Transverse colon (tissue), 4 donors: ENCODE measurements at regions not wholly inside any gene's neighbourhood (a gene's known extent, or its start where the extent isn't known, plus 50 kb on each side); places are given as distances from the start of the nearest gene placed in this dataset.
A peak's percentile ranks its signal among the peaks of the same experiment; 100 is the strongest.

Source experiments
- DNase-seq: peaks from one replicate; pipeline ENCODE4 v3.0.0-alpha.2; 2019
- H3K27ac ChIP-seq, 4 donors: fragments of 200-600 bp; sonication (generic); 2 replicates each; pipeline ENCODE4 v1.5.1; 2016 to 2018; ENCODE audit warnings: inconsistent platforms in 4 of 4
- H3K27me3 ChIP-seq: fragments of 200-600 bp; sonication (generic); 2 replicates; pipeline ENCODE4 v1.5.1; 2017; ENCODE audit warnings: inconsistent platforms
- H3K36me3 ChIP-seq, 4 donors: fragments of 200-600 bp; sonication (generic); 2 replicates each; pipeline ENCODE4 v1.5.1; 2017 to 2019; ENCODE audit warnings: inconsistent platforms in 4 of 4
- H3K4me1 ChIP-seq, 4 donors: fragments of 200-600 bp; sonication (generic); 2 replicates each; pipeline ENCODE4 v1.5.1; 2017 to 2020; ENCODE audit warnings: inconsistent platforms in 4 of 4
- H3K4me3 ChIP-seq, 4 donors: fragments of 200-600 bp; sonication (generic); 1 replicate in 1 of 4; 2 replicates in 3 of 4; pipeline versions ENCODE4 v1.5.1 to v1.6.1; 2017 to 2019; ENCODE audit warnings: inconsistent platforms in 4 of 4
- H3K9me3 ChIP-seq, 2 donors: fragments of 200-600 bp; sonication (generic); 2 replicates each; pipeline ENCODE4 v1.5.1; 2017 to 2019; ENCODE audit warnings: inconsistent platforms in 2 of 2
- EP300 ChIP-seq: sonication (generic); formaldehyde crosslinking; IDR thresholded peaks from one replicate; pipeline ENCODE4 v1.6.1; 2017; ENCODE audit warnings: antibody characterized with exemption, low read depth
- POLR2A ChIP-seq: fragments of 450-650 bp; IDR thresholded peaks from one replicate; pipeline ENCODE4 v1.6.1; 2016; ENCODE audit warnings: antibody characterized with exemption, mild to moderate bottlenecking, moderate library complexity
- POLR2AphosphoS5 ChIP-seq, 3 donors: sonication (generic); formaldehyde crosslinking; IDR thresholded peaks; one replicate each; pipeline ENCODE4 v1.6.1; 2016; ENCODE audit warnings: antibody characterized with exemption in 3 of 3
- WGBS, 2 donors: methylation state at CpG; one replicate each; pipeline ENCODE4 v1.1.5; 2018; ENCODE audit warnings: low coverage in 1 of 2; 5-methylcytosine and 5-hydroxymethylcytosine counted together
- in situ Hi-C, 4 donors: fragments of 200-750 bp; cut with MboI; loops; one replicate each; pipeline versions ENCODE4 v1.15.0 to v1.15.1; 2017; ENCODE audit warnings: low sequenced_read_pairs in 3 of 4, low pct_ligation_motif_present in 1 of 4, low pct_unique_long_range_greater_than_20kb in 1 of 4
- intact Hi-C: fragments of 100-400 bp; cut with DNase I; formaldehyde crosslinking; loops from one replicate; pipeline ENCODE4 v1.15.1; 2023; ENCODE audit warnings: low total_unique reads
- TF ChIP-seq, protein P1 (sequence below), 5 experiments: fragments of 200-600 bp in 3 of 5; fragments of 450-650 bp in 2 of 5; sonication (generic) in 3 of 5; IDR thresholded peaks; 1 replicate in 2 of 5; 2 replicates in 3 of 5; pipeline ENCODE4 v1.5.1; 2016 to 2017; ENCODE audit warnings: antibody characterized with exemption in 5 of 5, inconsistent platforms in 3 of 5, mild to moderate bottlenecking in 2 of 5, moderate library complexity in 1 of 5

DNA sequence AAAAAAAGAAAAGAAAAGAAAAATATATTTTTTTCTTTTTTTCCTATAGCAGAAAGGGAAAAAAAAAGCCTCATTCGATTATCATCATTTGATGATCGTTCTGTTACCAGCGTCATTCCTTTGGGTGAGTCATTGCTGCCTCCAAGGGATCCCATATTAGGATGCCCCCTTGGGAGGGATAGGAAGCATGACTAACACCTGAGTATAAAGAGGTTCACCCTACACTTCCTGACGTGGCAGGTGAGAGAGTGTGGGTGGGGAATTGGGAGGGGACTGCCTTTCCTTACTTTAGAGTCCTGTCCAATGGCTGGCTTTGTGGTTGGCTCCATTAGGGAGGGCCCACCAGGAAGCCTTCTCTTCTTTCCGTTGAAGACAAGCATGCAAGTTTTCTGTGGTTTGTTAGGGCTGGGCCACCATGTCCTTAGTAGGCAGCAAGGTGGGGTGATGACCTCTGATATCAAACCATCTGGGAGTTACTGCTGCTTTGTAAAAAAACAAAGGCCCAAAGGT, 56.1 kb upstream of the FUT8 start:
- TF ChIP-seq, protein P1, sequence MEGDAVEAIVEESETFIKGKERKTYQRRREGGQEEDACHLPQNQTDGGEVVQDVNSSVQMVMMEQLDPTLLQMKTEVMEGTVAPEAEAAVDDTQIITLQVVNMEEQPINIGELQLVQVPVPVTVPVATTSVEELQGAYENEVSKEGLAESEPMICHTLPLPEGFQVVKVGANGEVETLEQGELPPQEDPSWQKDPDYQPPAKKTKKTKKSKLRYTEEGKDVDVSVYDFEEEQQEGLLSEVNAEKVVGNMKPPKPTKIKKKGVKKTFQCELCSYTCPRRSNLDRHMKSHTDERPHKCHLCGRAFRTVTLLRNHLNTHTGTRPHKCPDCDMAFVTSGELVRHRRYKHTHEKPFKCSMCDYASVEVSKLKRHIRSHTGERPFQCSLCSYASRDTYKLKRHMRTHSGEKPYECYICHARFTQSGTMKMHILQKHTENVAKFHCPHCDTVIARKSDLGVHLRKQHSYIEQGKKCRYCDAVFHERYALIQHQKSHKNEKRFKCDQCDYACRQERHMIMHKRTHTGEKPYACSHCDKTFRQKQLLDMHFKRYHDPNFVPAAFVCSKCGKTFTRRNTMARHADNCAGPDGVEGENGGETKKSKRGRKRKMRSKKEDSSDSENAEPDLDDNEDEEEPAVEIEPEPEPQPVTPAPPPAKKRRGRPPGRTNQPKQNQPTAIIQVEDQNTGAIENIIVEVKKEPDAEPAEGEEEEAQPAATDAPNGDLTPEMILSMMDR (IDR thresholded peaks at IDR 0.05): no peak
- TF ChIP-seq EP300: no peak
- TF ChIP-seq POLR2A: no peak
- no peak for TF ChIP-seq POLR2AphosphoS5 (IDR thresholded peaks at IDR 0.05)
- Histone ChIP-seq H3K27ac (peak overlapping the region in 3 of 4 donors; percentile 6 to 49 (median 22)), H3K27me3 (no peaks in the 10 kb centered on the region), H3K4me1 (peaks cover 0 to 22% (median 7%) of the 10 kb centered on the region in 4 donors), H3K9me3 (no peaks in the 10 kb centered on the region), H3K4me3 (no peak overlapping the region), H3K36me3 (no peaks in the 10 kb centered on the region)
- in situ Hi-C loops: no loop called here
- intact Hi-C loops: no loop called here
- no peak for DNase-seq
- WGBS, 2 donors: 62 to 67% methylated on average over 4 to 5 of the region's 5 CpGs

DNA sequence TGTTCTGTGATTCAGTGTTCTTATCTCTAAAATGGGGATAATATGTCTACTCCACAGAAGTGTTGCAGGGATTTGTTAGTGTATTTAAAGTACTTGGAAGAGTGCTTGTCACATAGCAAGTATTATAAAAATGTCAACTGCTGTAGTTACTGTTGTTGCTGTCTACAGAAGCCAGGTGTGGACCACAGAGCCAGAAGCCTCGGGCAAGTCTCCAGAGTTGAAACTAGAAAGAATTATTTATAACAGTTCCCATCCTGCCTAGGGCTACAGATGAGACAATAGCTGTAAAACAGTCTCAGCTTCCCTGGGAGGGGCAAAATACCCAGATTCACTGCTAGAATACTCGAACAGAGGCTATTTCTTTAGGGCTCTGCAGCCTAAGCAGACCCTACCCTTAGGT, 55.4 kb upstream of the FUT8 start:
- no peaks in the 10 kb centered on the region for H3K9me3 ChIP-seq
- no peaks in the 10 kb centered on the region for H3K27me3 ChIP-seq
- intact Hi-C loops (no loop called here), in situ Hi-C loops (no loop called here)
- peaks cover 0 to 22% (median 7%) of the 10 kb centered on the region in 4 donors for H3K4me1 ChIP-seq
- no peak overlapping the region for H3K4me3 ChIP-seq
- H3K27ac ChIP-seq: peak overlapping the region in 3 of 4 donors; percentile 7 to 49 (median 26)
- WGBS, 2 donors: 20 to 25% methylated on average over 1 to 2 of the region's 2 CpGs
- TF ChIP-seq EP300 (no peak), POLR2AphosphoS5 (IDR thresholded peaks at IDR 0.05) (peak in 1 of 3 donors; percentile 29)
- DNase-seq: no peak
- H3K36me3 ChIP-seq: no peaks in the 10 kb centered on the region

DNA sequence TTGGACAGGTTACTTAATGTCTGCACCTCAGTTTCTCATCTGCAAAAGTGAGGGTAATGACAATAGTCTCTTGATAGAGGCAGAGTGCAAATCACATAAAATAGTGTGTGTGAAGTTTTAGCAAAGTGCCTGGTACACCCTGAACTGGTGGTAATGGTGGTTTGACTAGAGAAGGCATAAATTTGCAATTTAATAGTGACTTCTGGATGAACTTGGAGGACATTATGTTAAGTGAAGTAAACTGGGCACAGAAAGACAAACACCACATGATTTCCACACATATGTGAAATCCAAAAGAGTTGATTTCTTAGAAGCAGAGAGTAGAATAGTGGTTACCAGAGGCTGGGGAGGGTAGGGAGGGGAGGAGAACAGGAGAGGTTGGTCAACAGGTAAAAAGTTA, 54.8 kb upstream of the FUT8 start:
- Histone ChIP-seq H3K27me3 (no peaks in the 10 kb centered on the region), H3K27ac (peak overlapping the region in 3 of 4 donors; percentile 7 to 49 (median 26)), H3K4me1 (peaks cover 0 to 22% (median 7%) of the 10 kb centered on the region in 4 donors), H3K4me3 (no peak overlapping the region), H3K36me3 (no peaks in the 10 kb centered on the region), H3K9me3 (no peaks in the 10 kb centered on the region)
- in situ Hi-C loops: no loop called here
- intact Hi-C loops: no loop called here
- TF ChIP-seq EP300: no peak
- no peak for TF ChIP-seq POLR2AphosphoS5 (IDR thresholded peaks at IDR 0.05)
- TF ChIP-seq POLR2A: no peak
- TF ChIP-seq, protein P1 (IDR thresholded peaks at IDR 0.05): no peak
- DNase-seq: no peak

DNA sequence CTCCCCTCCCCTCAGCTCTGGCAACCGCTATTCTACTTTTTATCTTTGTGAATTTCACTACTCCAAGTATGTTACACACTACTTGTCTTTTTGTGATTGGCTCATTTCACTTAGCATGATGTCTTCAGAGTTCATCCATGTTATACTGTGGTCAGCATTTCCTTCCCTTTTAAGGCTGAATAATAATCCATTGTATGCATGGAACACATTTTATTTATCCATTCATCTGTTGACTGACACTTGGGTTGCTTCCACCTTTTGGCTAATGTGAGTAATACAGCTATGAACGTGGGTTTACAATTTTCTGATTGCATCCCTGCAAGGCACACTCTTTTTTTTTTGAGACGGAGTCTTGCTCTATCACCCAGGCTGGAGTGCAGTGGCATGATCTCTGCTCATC, 53.0 kb upstream of the FUT8 start:
- Histone ChIP-seq H3K27ac (no peak overlapping the region), H3K4me3 (no peak overlapping the region), H3K27me3 (no peaks in the 10 kb centered on the region), H3K36me3 (no peaks in the 10 kb centered on the region), H3K4me1 (peaks cover 0 to 13% (median 7%) of the 10 kb centered on the region in 4 donors), H3K9me3 (no peaks in the 10 kb centered on the region)
- DNase-seq: no peak
- in situ Hi-C loops (no loop called here), intact Hi-C loops (no loop called here)
- WGBS, 2 donors: 49 to 89% methylated on average over 1 to 3 of the region's 3 CpGs
- TF ChIP-seq, protein P1 (IDR thresholded peaks at IDR 0.05): peak in 1 of 5 experiments; percentile 27
- no peak for TF ChIP-seq EP300
